Glutamatergic neuron (in vitro differentiated cells): ENCODE measurements at regions not wholly inside any gene's neighbourhood (a gene's known extent, or its start where the extent isn't known, plus 50 kb on each side); places are given as distances from the start of the nearest gene placed in this dataset.

ENCODE experiments used
- DNase-seq: peaks from one replicate; pipeline ENCODE4 v3.0.0; 2022
- H3K27ac Mint-ChIP-seq: one replicate; pipeline ENCODE4 v1.8.0; 2020; ENCODE audit warnings: mild to moderate bottlenecking, mixed read lengths, inconsistent platforms; ENCODE audit not compliant: unreplicated experiment
- H3K27me3 Mint-ChIP-seq: one replicate; pipeline ENCODE4 v1.8.0; 2020; ENCODE audit warnings: mild to moderate bottlenecking, moderate library complexity, mixed read lengths, inconsistent platforms; ENCODE audit not compliant: unreplicated experiment
- H3K36me3 Mint-ChIP-seq: one replicate; pipeline ENCODE4 v1.8.0; 2020; ENCODE audit warnings: mild to moderate bottlenecking, mixed read lengths, inconsistent platforms; ENCODE audit not compliant: unreplicated experiment
- H3K4me1 Mint-ChIP-seq: one replicate; pipeline ENCODE4 v1.8.0; 2020; ENCODE audit warnings: mild to moderate bottlenecking, low read depth, mixed read lengths, inconsistent platforms; ENCODE audit not compliant: unreplicated experiment
- H3K4me3 Mint-ChIP-seq: one replicate; pipeline ENCODE4 v1.8.0; 2020; ENCODE audit warnings: mild to moderate bottlenecking, mixed read lengths, inconsistent platforms; ENCODE audit not compliant: unreplicated experiment
- H3K9me3 Mint-ChIP-seq: one replicate; pipeline ENCODE4 v1.8.0; 2020; ENCODE audit warnings: mild to moderate bottlenecking, moderate library complexity, mixed read lengths, inconsistent platforms; ENCODE audit not compliant: unreplicated experiment
- TF ChIP-seq, protein P1 (sequence below): fragments of 200-600 bp; sonication (generic); IDR thresholded peaks from one replicate; pipeline ENCODE4 v1.5.0; 2021; ENCODE audit not compliant: partially characterized antibody, unreplicated experiment

DNA sequence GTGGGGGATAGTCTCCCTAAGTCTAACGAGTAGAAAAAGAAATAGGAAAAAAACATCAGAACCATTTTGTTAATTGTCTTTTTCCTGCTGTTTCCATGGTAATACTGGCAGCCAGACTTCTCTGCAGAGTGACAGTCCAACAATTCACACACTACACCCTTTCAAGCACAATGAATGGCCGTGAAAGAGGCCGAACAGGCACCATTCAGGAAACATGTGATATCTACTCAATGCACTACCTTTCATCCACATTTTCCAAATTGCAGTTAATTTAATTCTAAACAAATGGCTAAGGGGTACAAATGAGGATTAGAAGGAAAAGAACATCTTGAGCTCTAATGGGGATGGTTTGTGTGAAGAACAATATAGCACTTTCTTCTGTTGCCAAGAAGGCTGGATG, 358.5 kb upstream of the ANKRD30A start:
- TF ChIP-seq, protein P1, sequence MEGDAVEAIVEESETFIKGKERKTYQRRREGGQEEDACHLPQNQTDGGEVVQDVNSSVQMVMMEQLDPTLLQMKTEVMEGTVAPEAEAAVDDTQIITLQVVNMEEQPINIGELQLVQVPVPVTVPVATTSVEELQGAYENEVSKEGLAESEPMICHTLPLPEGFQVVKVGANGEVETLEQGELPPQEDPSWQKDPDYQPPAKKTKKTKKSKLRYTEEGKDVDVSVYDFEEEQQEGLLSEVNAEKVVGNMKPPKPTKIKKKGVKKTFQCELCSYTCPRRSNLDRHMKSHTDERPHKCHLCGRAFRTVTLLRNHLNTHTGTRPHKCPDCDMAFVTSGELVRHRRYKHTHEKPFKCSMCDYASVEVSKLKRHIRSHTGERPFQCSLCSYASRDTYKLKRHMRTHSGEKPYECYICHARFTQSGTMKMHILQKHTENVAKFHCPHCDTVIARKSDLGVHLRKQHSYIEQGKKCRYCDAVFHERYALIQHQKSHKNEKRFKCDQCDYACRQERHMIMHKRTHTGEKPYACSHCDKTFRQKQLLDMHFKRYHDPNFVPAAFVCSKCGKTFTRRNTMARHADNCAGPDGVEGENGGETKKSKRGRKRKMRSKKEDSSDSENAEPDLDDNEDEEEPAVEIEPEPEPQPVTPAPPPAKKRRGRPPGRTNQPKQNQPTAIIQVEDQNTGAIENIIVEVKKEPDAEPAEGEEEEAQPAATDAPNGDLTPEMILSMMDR = no peak
- no peaks in the 10 kb centered on the region for H3K27me3 Mint-ChIP-seq
- H3K4me3 Mint-ChIP-seq = no peak overlapping the region
- DNase-seq = no peak
- no peaks in the 10 kb centered on the region for H3K36me3 Mint-ChIP-seq
- no peak overlapping the region for H3K27ac Mint-ChIP-seq
- no peaks in the 10 kb centered on the region for H3K4me1 Mint-ChIP-seq
- H3K9me3 Mint-ChIP-seq = no peaks in the 10 kb centered on the region

- H3K36me3 Mint-ChIP-seq = no peaks in the 10 kb centered on the region
- TF ChIP-seq, protein P1 = no peak
- no peak overlapping the region for H3K27ac Mint-ChIP-seq
- DNase-seq = no peak
- no peaks in the 10 kb centered on the region for H3K27me3 Mint-ChIP-seq
- no peaks in the 10 kb centered on the region for H3K4me1 Mint-ChIP-seq
- H3K4me3 Mint-ChIP-seq = no peak overlapping the region
- H3K9me3 Mint-ChIP-seq = no peaks in the 10 kb centered on the region
Observed at GRCh38 chr10:36766415-36766810, 359.0 kb upstream of the ANKRD30A start.

- Mint-ChIP-seq H3K9me3 (no peaks in the 10 kb centered on the region), H3K27ac (no peak overlapping the region), H3K27me3 (no peaks in the 10 kb centered on the region), H3K4me3 (no peak overlapping the region), H3K4me1 (no peaks in the 10 kb centered on the region), H3K36me3 (no peaks in the 10 kb centered on the region)
- no peak for DNase-seq
- TF ChIP-seq, protein P1 = no peak
Observed at GRCh38 chr10:36765782-36766414, 359.5 kb upstream of the ANKRD30A start.

GRCh38 chr10:36764823-36765222, 360.6 kb upstream of the ANKRD30A start:
- TF ChIP-seq, protein P1 = no peak
- peaks cover 2% of the 10 kb centered on the region for H3K9me3 Mint-ChIP-seq
- DNase-seq = no peak
- H3K4me1 Mint-ChIP-seq = no peaks in the 10 kb centered on the region
- H3K27ac Mint-ChIP-seq = no peak overlapping the region
- no peak overlapping the region for H3K4me3 Mint-ChIP-seq
- no peaks in the 10 kb centered on the region for H3K36me3 Mint-ChIP-seq
- no peaks in the 10 kb centered on the region for H3K27me3 Mint-ChIP-seq

GRCh38 chr10:36761121-36761520, 364.3 kb upstream of the ANKRD30A start:
- TF ChIP-seq, protein P1 = no peak
- no peaks in the 10 kb centered on the region for H3K27me3 Mint-ChIP-seq
- H3K4me3 Mint-ChIP-seq = no peak overlapping the region

More at GRCh38 chr10:36761121-36761520, 364.3 kb upstream of the ANKRD30A start:
- H3K4me1 Mint-ChIP-seq = no peaks in the 10 kb centered on the region
- H3K36me3 Mint-ChIP-seq = no peaks in the 10 kb centered on the region
- peaks cover 2% of the 10 kb centered on the region for H3K9me3 Mint-ChIP-seq
- no peak overlapping the region for H3K27ac Mint-ChIP-seq
- DNase-seq = no peak
